ENCODE measurements at regions not wholly inside any gene's neighbourhood (a gene's known extent, or its start where the extent isn't known, plus 50 kb on each side); places are given as distances from the start of the nearest gene placed in this dataset.
"Not testable (repeated sequence)": the region's sequence is repeated elsewhere in the genome, so short reads cannot be mapped to it uniquely, and the experiment has no call there.

- H3K4me1 ChIP-seq; H3K27me3 ChIP-seq (ENCODE audit: low read depth); H3K36me3 ChIP-seq (replicated peaks); H3K9me3 ChIP-seq; in situ Hi-C loops (cut with MboI; ENCODE audit: low sequenced_read_pairs); H3K4me3 ChIP-seq; DNase-seq (ENCODE audit: low spot score in 2 of 2): not testable (repeated sequence)
Measured at GRCh38 chr21:13984728-13985127, 226.0 kb downstream of the LIPI start.

DNA sequence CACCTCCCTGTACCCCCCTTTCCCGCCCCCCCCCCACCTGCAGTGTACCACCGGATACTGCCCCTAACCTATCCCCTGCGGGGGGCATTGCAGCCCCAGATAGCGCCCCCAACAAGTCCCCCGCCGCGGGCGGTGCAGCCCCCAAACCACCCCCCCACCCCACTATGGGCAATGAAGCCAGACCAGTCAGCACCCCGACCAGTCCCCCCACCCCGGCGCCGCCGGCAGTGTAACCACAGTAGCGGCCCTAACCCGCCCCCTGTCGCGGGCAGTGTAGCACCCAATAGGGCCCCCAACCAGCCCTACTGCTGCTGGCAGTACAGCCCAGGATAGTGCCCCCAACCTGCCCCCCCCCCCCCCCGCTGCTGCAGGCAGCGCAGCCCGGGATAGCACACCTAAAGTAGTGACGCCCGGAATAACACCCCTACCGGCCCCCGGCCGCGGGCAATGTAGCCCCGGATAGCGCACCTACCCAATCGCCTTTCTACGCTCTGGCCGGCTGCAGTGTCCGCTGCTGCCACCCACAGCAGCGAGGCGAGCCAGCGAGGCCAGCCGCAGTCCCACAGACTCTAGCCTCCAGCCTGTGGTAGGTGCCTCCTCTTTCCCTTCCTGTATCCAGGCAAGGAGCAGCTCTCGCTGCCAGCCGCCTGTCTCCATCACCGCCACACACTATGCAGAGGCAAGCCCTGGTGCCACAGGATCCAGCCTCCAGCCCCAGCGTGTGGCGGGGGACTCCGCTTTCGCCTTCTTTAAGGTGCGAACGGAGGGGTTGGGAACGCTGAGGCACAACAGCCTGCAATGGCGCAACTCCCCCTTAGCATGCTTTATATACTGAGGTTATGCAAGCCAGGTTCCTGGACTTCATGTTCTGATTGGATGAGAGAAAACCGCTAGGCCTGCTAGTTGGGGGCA lies 229.3 kb downstream of the LIPI start:
- H3K36me3 ChIP-seq (replicated peaks); DNase-seq (ENCODE audit: low spot score in 2 of 2); H3K4me3 ChIP-seq; H3K9me3 ChIP-seq; H3K4me1 ChIP-seq; H3K27me3 ChIP-seq (ENCODE audit: low read depth); in situ Hi-C loops (cut with MboI; ENCODE audit: low sequenced_read_pairs): not testable (repeated sequence)

- H3K36me3 ChIP-seq (replicated peaks); H3K27me3 ChIP-seq (ENCODE audit: low read depth); in situ Hi-C loops (cut with MboI; ENCODE audit: low sequenced_read_pairs); H3K9me3 ChIP-seq; H3K4me1 ChIP-seq: not testable (repeated sequence)
- peak; percentile 73 to 93 for DNase-seq (ENCODE audit: low spot score in 2 of 2)
- H3K4me3 ChIP-seq, result peak overlapping the region; percentile 40
Measured at GRCh38 chr21:13980115-13980662, 230.6 kb downstream of the LIPI start.

DNA sequence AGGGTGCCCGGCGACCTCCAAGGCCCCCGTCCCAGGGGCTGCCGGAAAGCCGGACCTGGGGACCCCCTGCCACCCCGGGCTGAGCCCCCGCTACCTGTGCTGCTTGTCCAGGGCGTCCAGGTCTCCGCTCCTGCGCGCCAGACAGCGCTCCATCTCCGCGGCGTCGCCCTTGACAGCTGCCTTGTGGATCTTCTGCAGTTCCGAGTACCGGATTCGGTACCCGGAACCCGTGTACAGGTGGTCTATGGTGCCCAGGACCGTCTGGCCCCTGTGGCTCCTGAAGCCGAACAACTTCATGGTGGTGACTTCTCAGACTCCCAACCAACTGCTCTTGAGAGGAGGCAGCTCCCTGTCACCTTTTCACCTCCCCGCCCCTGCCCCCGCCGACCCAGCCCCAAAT lies 231.1 kb downstream of the LIPI start:
- H3K4me3 ChIP-seq, result peak overlapping the region; percentile 40

DNA sequence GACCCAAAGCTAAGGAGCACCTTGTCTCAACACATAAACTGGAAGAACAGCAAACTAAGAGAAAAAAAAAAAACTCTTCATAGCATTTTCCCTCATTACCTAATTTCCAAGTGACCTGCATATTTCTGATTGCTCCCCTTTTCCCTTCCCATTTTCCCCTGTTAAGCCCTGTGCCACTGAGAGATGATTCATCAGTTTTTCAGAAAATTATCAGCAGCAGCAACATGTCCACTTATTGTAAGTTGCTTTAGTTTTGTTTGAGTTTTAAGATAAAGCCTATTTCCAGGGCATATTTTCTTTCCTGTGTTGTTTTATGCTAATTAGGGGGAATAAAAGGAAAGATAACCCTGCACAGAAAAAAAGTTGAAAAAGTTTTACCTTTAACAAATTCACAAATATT lies 236.2 kb downstream of the LIPI start:
- H3K4me1 ChIP-seq; H3K27me3 ChIP-seq (ENCODE audit: low read depth); in situ Hi-C loops (cut with MboI; ENCODE audit: low sequenced_read_pairs); H3K9me3 ChIP-seq; DNase-seq (ENCODE audit: low spot score in 2 of 2); H3K4me3 ChIP-seq; H3K36me3 ChIP-seq (replicated peaks): not testable (repeated sequence)

More for the DNA sequence above, 231.1 kb downstream of the LIPI start:
- H3K27me3 ChIP-seq (ENCODE audit: low read depth); H3K9me3 ChIP-seq; H3K4me1 ChIP-seq; H3K36me3 ChIP-seq (replicated peaks); in situ Hi-C loops (cut with MboI; ENCODE audit: low sequenced_read_pairs): not testable (repeated sequence)
- peak in 1 of 2 experiments; percentile 10 for DNase-seq (ENCODE audit: low spot score in 2 of 2)

DNA sequence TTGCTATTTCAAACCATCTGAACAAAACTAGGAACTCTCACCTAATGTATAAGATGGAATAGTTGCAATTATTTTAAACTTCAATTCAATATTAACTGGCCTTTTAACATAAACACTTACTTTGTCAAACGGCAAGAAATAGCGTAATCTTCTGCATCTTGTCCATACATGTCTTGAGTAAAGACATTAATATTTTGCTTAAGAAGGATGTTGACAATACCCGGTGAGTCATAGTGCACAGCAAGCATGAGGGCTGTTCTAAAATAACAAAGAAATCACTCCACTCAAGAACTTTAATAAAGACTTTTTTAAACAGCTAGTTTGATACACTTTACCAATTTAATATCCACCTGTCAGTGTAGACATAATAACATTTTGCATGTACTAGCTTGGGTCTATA lies 240.9 kb downstream of the LIPI start:
- H3K4me3 ChIP-seq; in situ Hi-C loops (cut with MboI; ENCODE audit: low sequenced_read_pairs); H3K36me3 ChIP-seq (replicated peaks); DNase-seq (ENCODE audit: low spot score in 2 of 2); H3K4me1 ChIP-seq; H3K9me3 ChIP-seq; H3K27me3 ChIP-seq (ENCODE audit: low read depth): not testable (repeated sequence)

- H3K36me3 ChIP-seq (replicated peaks); DNase-seq (ENCODE audit: low spot score in 2 of 2); H3K4me1 ChIP-seq; H3K4me3 ChIP-seq; H3K9me3 ChIP-seq; H3K27me3 ChIP-seq (ENCODE audit: low read depth); in situ Hi-C loops (cut with MboI; ENCODE audit: low sequenced_read_pairs): not testable (repeated sequence)
Measured at GRCh38 chr21:13969002-13969401, 241.8 kb downstream of the LIPI start.

DNA sequence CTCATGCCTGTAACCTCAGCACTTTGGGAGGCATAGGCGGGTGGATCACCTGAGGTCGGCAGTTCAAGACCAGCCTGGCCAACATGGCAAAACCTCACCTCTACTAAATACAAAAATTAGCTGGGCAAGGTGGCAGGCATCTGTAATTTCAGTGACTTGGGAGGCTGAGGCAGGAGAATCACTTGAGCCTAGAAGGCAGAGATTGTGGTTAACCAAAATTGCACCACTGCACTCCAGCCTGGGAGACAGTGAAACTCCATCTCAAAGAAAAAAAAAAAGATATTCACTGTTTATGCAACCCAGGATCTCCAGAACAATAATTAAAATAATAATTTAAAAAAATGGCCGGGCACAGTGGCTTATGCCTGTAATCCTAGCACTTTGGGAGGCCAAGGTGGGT lies 247.5 kb downstream of the LIPI start:
- H3K36me3 ChIP-seq (replicated peaks); DNase-seq (ENCODE audit: low spot score in 2 of 2); H3K4me1 ChIP-seq; in situ Hi-C loops (cut with MboI; ENCODE audit: low sequenced_read_pairs); H3K27me3 ChIP-seq (ENCODE audit: low read depth); H3K9me3 ChIP-seq; H3K4me3 ChIP-seq: not testable (repeated sequence)

- H3K9me3 ChIP-seq, result no peaks in the 10 kb centered on the region
- no peak for DNase-seq (ENCODE audit: low spot score in 2 of 2)
- in situ Hi-C loops (cut with MboI; ENCODE audit: low sequenced_read_pairs), result no loop called here
Measured at GRCh38 chr21:13937236-13937635, 273.5 kb downstream of the LIPI start.

GRCh38 chr21:13936033-13936937 lies 274.5 kb downstream of the LIPI start:
- H3K4me1 ChIP-seq; H3K9me3 ChIP-seq; H3K4me3 ChIP-seq; in situ Hi-C loops (cut with MboI; ENCODE audit: low sequenced_read_pairs); H3K27me3 ChIP-seq (ENCODE audit: low read depth); H3K36me3 ChIP-seq (replicated peaks); DNase-seq (ENCODE audit: low spot score in 2 of 2): not testable (repeated sequence)

More at GRCh38 chr21:13937236-13937635, 273.5 kb downstream of the LIPI start:
- no peak overlapping the region for H3K4me3 ChIP-seq
- H3K27me3 ChIP-seq (ENCODE audit: low read depth), result no peaks in the 10 kb centered on the region
- no peaks in the 10 kb centered on the region for H3K4me1 ChIP-seq
- no peaks in the 10 kb centered on the region for H3K36me3 ChIP-seq (replicated peaks)

DNA sequence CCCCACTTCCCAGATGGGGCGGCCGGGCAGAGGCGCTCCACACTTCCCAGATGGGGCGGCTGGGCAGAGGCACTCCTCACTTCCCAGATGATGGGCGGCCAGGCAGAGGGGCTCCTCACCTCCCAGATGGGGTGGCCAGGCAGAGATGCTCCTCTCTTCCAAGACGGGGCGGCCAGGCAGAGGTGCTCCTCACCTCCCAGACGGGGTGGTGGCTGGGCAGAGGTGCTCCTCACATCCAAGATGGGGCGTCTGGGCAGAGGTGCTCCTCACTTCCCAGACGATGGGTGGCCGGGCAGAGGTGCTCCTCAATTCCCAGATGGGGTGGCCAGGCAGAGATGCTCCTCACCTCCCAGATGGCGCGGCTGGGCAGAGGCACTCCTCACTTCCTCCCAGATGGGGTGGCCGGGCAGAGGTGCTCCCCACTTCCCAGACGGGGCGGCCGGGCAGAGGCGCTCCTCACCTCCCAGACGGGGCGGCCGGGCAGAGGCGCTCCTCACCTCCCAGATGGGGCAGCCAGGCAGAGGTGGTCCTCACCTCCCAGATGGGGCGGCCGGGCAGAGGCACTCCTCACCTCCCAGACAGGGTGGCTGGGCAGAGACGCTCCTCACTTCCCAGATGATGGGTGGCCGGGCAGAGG lies 275.2 kb downstream of the LIPI start:
- H3K4me1 ChIP-seq; H3K9me3 ChIP-seq; H3K36me3 ChIP-seq (replicated peaks); in situ Hi-C loops (cut with MboI; ENCODE audit: low sequenced_read_pairs); H3K4me3 ChIP-seq; DNase-seq (ENCODE audit: low spot score in 2 of 2); H3K27me3 ChIP-seq (ENCODE audit: low read depth): not testable (repeated sequence)

DNA sequence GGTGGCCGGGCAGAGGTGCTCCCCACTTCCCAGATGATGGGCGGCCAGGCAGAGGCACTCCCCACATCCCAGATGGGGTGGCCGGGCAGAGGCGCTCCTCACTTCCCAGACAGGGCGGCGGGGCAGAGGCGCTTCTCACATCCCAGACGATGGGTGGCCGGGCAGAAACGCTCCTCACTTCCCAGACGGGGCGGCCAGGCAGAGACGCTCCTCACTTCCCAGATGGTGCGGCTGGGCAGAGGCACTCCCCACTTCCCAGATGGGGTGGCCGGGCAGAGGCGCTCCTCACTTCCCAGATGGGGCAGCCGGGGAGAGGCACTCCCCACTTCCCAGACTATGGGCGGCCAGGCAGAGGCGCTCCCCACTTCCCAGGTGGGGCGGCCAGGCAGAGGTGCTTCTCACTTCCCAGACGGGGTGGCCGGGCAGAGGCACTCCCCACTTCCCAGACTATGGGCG lies 275.8 kb downstream of the LIPI start:
- H3K4me3 ChIP-seq; H3K9me3 ChIP-seq; in situ Hi-C loops (cut with MboI; ENCODE audit: low sequenced_read_pairs); H3K4me1 ChIP-seq; H3K27me3 ChIP-seq (ENCODE audit: low read depth); H3K36me3 ChIP-seq (replicated peaks); DNase-seq (ENCODE audit: low spot score in 2 of 2): not testable (repeated sequence)

DNA sequence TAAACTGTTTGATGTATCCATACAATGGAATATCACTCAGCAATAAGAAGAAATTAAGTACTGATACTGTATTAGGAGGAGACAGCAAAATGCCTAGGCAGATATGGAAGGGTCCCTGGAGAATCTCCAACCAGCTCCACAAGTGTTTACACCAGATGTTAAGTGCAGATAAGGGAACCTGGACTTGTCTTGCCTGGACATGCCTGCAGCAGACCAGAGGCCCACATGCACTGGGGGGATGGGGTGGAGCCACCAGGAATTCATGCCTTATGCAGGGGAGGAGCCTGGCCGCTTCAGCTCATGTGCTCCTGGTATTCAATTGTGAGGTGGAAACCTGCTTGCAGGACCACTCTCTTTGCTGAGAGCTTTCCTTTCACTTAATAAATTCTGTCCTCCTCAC lies 287.6 kb downstream of the LIPI start:
- H3K27me3 ChIP-seq (ENCODE audit: low read depth); H3K36me3 ChIP-seq (replicated peaks); H3K4me1 ChIP-seq; in situ Hi-C loops (cut with MboI; ENCODE audit: low sequenced_read_pairs); H3K4me3 ChIP-seq; H3K9me3 ChIP-seq; DNase-seq (ENCODE audit: low spot score in 2 of 2): not testable (repeated sequence)
